GM18502 (cell line): ENCODE measurements at regions not wholly inside any gene's neighbourhood (a gene's known extent, or its start where the extent isn't known, plus 50 kb on each side); places are given as distances from the start of the nearest gene placed in this dataset.

ENCODE experiments used
- ATAC-seq: cut with Tn5 transposase; IDR thresholded peaks from one replicate; pipeline ENCODE4 v1.9.1; 2021; ENCODE audit warnings: mild to moderate bottlenecking; ENCODE audit not compliant: unreplicated experiment, poor library complexity

GRCh38 chr22:48347311-48347710 is 1480.4 kb downstream of the BRD1 start:
- no peak for ATAC-seq

- ATAC-seq, result no peak
Observed at GRCh38 chr22:48346911-48347310, 1480.8 kb downstream of the BRD1 start.

GRCh38 chr22:48346311-48346710 is 1481.4 kb downstream of the BRD1 start:
- ATAC-seq, result no peak

- no peak for ATAC-seq
Observed at GRCh38 chr22:48345631-48346030, 1482.0 kb downstream of the BRD1 start.

- no peak for ATAC-seq
Observed at GRCh38 chr22:48343461-48343860, 1484.2 kb downstream of the BRD1 start.

GRCh38 chr22:48342732-48343131 is 1484.9 kb downstream of the BRD1 start:
- no peak for ATAC-seq

GRCh38 chr22:48342016-48342415 is 1485.7 kb downstream of the BRD1 start:
- no peak for ATAC-seq

- no peak for ATAC-seq
Observed at GRCh38 chr22:48340727-48341709, 1486.7 kb downstream of the BRD1 start.

- ATAC-seq, result no peak
Observed at GRCh38 chr22:48340191-48340590, 1487.5 kb downstream of the BRD1 start.

GRCh38 chr22:48338793-48339705 is 1488.6 kb downstream of the BRD1 start:
- ATAC-seq, result no peak

GRCh38 chr22:48337957-48338792 is 1489.5 kb downstream of the BRD1 start:
- no peak for ATAC-seq

- ATAC-seq, result no peak
Observed at GRCh38 chr22:48336339-48337060, 1491.2 kb downstream of the BRD1 start.

- no peak for ATAC-seq
Observed at GRCh38 chr22:48335442-48336139, 1492.1 kb downstream of the BRD1 start.

- no peak for ATAC-seq
Observed at GRCh38 chr22:48334971-48335370, 1492.7 kb downstream of the BRD1 start.

- no peak for ATAC-seq
Observed at GRCh38 chr22:48333816-48334735, 1493.6 kb downstream of the BRD1 start.

- ATAC-seq, result no peak
Observed at GRCh38 chr22:48333323-48333763, 1494.3 kb downstream of the BRD1 start.

GRCh38 chr22:48332438-48333322 is 1495.0 kb downstream of the BRD1 start:
- no peak for ATAC-seq
